GM12878 (cell line): ENCODE measurements at regions not wholly inside any gene's neighbourhood (a gene's known extent, or its start where the extent isn't known, plus 50 kb on each side); places are given as distances from the start of the nearest gene placed in this dataset.

Experiments
- ATAC-seq: fragments of 200-7000 bp; cut with Tn5 transposase; 3 replicates; pipeline ENCODE4 v1.9.1; 2020; ENCODE audit warnings: mild to moderate bottlenecking, moderate library complexity
- BruUV-seq: library from RNA; stranded (reverse); fragments of 400-500 nt; replicated peaks from 2 replicates; lab custom pipeline; 2021; lab: Mats Ljungman, UMichigan
- CTCF ChIA-PET: fragments of 300-600 bp; sonication (Branson Sonifier 250); formaldehyde crosslinking; extraction: SDS; loops from one replicate; lab custom pipeline; 2021; ENCODE audit warnings: inconsistent platforms; lab: Yijun Ruan, JAX
- POLR2A ChIA-PET: fragments of 350-600 bp; formaldehyde crosslinking; extraction: SDS; loops from one replicate; lab custom pipeline; 2021; ENCODE audit warnings: inconsistent platforms; lab: Charles Lee
- RAD21 ChIA-PET: fragments of 300-600 bp; sonication (Branson Sonifier 250); formaldehyde crosslinking; loops from one replicate; lab custom pipeline; 2023; ENCODE audit warnings: antibody characterized with exemption; ENCODE audit not compliant: unreplicated experiment; lab: Charles Lee
- SMC1A ChIA-PET: fragments of 300-600 bp; sonication (Branson Sonifier 250); formaldehyde crosslinking; loops from one replicate; lab custom pipeline; 2023; ENCODE audit not compliant: unreplicated experiment, uncharacterized antibody; lab: Charles Lee
- DNase-seq: peaks from one replicate; pipeline ENCODE4 v3.0.0-alpha.2; 2011; ENCODE audit warnings: low read depth, low spot score
- FAIRE-seq: peaks from 3 replicates; lab custom pipeline; 2011; peaks lifted over from hg19 to GRCh38; lab: Jason Lieb, UNC
- H2AFZ ChIP-seq: 2 replicates; pipeline ENCODE4 v1.6.0; 2011; ENCODE audit warnings: low read depth, low read length, control low read depth; ENCODE audit not compliant: control insufficient read depth
- H3K27ac ChIP-seq: 2 replicates; pipeline ENCODE4 v1.5.1; 2011; ENCODE audit warnings: control low read depth; ENCODE audit not compliant: control insufficient read depth, insufficient read depth
- H3K27me3 ChIP-seq, 2 experiments: replicated peaks in 1 of 2; 2 replicates each; pipeline versions ENCODE4 v1.6.0 to v1.6.1; 2011; ENCODE audit warnings: low read length in 1 of 2; ENCODE audit not compliant: control insufficient read depth in 2 of 2, insufficient read depth in 2 of 2
- H3K36me3 ChIP-seq, 2 experiments: 2 replicates each; pipeline ENCODE4 v1.5.1; 2011; ENCODE audit warnings: low read length in 1 of 2; ENCODE audit not compliant: control insufficient read depth in 2 of 2, insufficient read depth in 2 of 2
- H3K4me1 ChIP-seq: 2 replicates; pipeline ENCODE4 v1.6.1; 2011; ENCODE audit warnings: mild to moderate bottlenecking, low read length, moderate library complexity, mixed read lengths; ENCODE audit not compliant: control insufficient read depth, insufficient read depth
- H3K4me2 ChIP-seq: 2 replicates; pipeline ENCODE4 v1.6.0; 2011; ENCODE audit warnings: control low read depth; ENCODE audit not compliant: control insufficient read depth, insufficient read depth
- H3K4me3 ChIP-seq: fragments of 200-600 bp; sonication (generic); 2 replicates; pipeline ENCODE4 v1.5.1; 2016
- H3K79me2 ChIP-seq: 2 replicates; pipeline ENCODE4 v1.6.0; 2011; ENCODE audit warnings: low read length; ENCODE audit not compliant: control insufficient read depth, insufficient read depth
- H3K9ac ChIP-seq: 2 replicates; pipeline ENCODE4 v1.8.0; 2011; ENCODE audit warnings: low read length, control low read depth, mixed read lengths; ENCODE audit not compliant: control insufficient read depth, insufficient read depth
- H3K9me3 ChIP-seq: replicated peaks from 3 replicates; pipeline ENCODE4 v1.5.1; 2011; ENCODE audit warnings: mild to moderate bottlenecking, low read length; ENCODE audit not compliant: control insufficient read depth, insufficient read depth
- H4K20me1 ChIP-seq: 2 replicates; pipeline ENCODE4 v1.6.0; 2011; ENCODE audit not compliant: control insufficient read depth, insufficient read depth
- BMI1 ChIP-seq: fragments of 450-650 bp; IDR thresholded peaks from 2 replicates; pipeline ENCODE4 v1.6.1; 2016; ENCODE audit warnings: mild to moderate bottlenecking, moderate library complexity, borderline replicate concordance
- HCFC1 ChIP-seq: fragments of 150-350 bp; IDR thresholded peaks from 2 replicates; pipeline ENCODE4 v1.6.1; 2014; ENCODE audit warnings: low read length
- HDGF ChIP-seq: fragments of 450-650 bp; IDR thresholded peaks from 2 replicates; pipeline ENCODE4 v1.6.1; 2016; ENCODE audit warnings: antibody characterized with exemption
- IKZF2 ChIP-seq, 2 experiments: fragments of 450-650 bp; IDR thresholded peaks; 2 replicates each; pipeline ENCODE4 v1.6.1; 2017; ENCODE audit warnings: mild to moderate bottlenecking in 2 of 2, moderate library complexity in 2 of 2
- MLLT1 ChIP-seq: fragments of 450-650 bp; IDR thresholded peaks from 2 replicates; pipeline ENCODE4 v1.6.1; 2016; ENCODE audit warnings: mild to moderate bottlenecking
- RBBP5 ChIP-seq: fragments of 200-600 bp; sonication (generic); conservative IDR thresholded peaks from 2 replicates; pipeline ENCODE4 v1.6.1; 2016
- SMAD1 ChIP-seq: fragments of 450-650 bp; IDR thresholded peaks from 2 replicates; pipeline ENCODE4 v1.6.1; 2018; ENCODE audit warnings: mild to moderate bottlenecking, low read depth; ENCODE audit not compliant: partially characterized antibody
- TCF3 ChIP-seq: IDR thresholded peaks from 2 replicates; pipeline ENCODE4 v1.6.1; 2012; ENCODE audit warnings: low read depth, mild to moderate bottlenecking, low read length, borderline replicate concordance; ENCODE audit not compliant: insufficient read depth
- ZBED1 ChIP-seq: IDR thresholded peaks from 2 replicates; pipeline ENCODE4 v1.6.1; 2016; ENCODE audit warnings: borderline replicate concordance
- ZNF207 ChIP-seq: fragments of 450-650 bp; IDR thresholded peaks from 2 replicates; pipeline ENCODE4 v1.6.1; 2014; ENCODE audit warnings: antibody characterized with exemption, mild to moderate bottlenecking, borderline replicate concordance
- ZNF217 ChIP-seq: fragments of 450-650 bp; IDR thresholded peaks from 2 replicates; pipeline ENCODE4 v1.6.1; 2017; ENCODE audit warnings: antibody characterized with exemption, mild to moderate bottlenecking
- WGBS: methylation state at CpG from one replicate; pipeline ENCODE4 v1.1.6; 2016; ENCODE audit warnings: low lambda C conversion rate; ENCODE audit not compliant: insufficient replicate concordance, insufficient coverage; ENCODE audit errors: missing lambda C conversion rate; 5-methylcytosine and 5-hydroxymethylcytosine counted together
- in situ Hi-C: fragments of 300-500 bp; cut with MboI; formaldehyde crosslinking; loops from 9 replicates; pipeline ENCODE4 v1.14.3; 2018; ENCODE audit warnings: mixed read lengths
- intact Hi-C: fragments of 100-400 bp; cut with micrococcal nuclease; formaldehyde crosslinking; loops from one replicate; pipeline ENCODE4 v1.14.2; 2022; ENCODE audit not compliant: unreplicated experiment
- TF ChIP-seq, protein P1 (sequence below): fragments of 450-650 bp; IDR thresholded peaks from 2 replicates; pipeline ENCODE4 v1.6.1; 2017; ENCODE audit warnings: borderline replicate concordance

GRCh38 chr4:177175473-177175872 is 134.2 kb upstream of the NEIL3 start:
- ChIA-PET SMC1A (no interaction called here), CTCF (no interaction called here), RAD21 (no interaction called here)
- Histone ChIP-seq H3K79me2 (no peaks in the 10 kb centered on the region), H3K9ac (no peak overlapping the region), H3K4me2 (no peak overlapping the region), H3K4me3 (no peak overlapping the region), H3K27me3 (no peaks in the 10 kb centered on the region), H4K20me1 (no peaks in the 10 kb centered on the region), H3K4me1 (no peaks in the 10 kb centered on the region)
- ATAC-seq: no peak
- no peak for DNase-seq
- BruUV-seq: no TSS peak
- TF ChIP-seq HCFC1 (no peak), TCF3 (no peak), ZNF207 (no peak), HDGF (no peak), ZNF217 (no peak), MLLT1 (no peak), ZBED1 (no peak), SMAD1 (no peak), IKZF2 (IDR thresholded peaks at IDR 0.05) (no peak), BMI1 (no peak), RBBP5 (no peak)
- TF ChIP-seq, protein P1, sequence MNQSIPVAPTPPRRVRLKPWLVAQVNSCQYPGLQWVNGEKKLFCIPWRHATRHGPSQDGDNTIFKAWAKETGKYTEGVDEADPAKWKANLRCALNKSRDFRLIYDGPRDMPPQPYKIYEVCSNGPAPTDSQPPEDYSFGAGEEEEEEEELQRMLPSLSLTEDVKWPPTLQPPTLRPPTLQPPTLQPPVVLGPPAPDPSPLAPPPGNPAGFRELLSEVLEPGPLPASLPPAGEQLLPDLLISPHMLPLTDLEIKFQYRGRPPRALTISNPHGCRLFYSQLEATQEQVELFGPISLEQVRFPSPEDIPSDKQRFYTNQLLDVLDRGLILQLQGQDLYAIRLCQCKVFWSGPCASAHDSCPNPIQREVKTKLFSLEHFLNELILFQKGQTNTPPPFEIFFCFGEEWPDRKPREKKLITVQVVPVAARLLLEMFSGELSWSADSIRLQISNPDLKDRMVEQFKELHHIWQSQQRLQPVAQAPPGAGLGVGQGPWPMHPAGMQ: no peak
- TF ChIP-seq, all 136 proteins: peak for 0
- POLR2A ChIA-PET: no interaction called here
- 10% methylated on average over 3 of the region's 3 CpGs for WGBS
- Histone ChIP-seq H2AFZ (no peak overlapping the region), H3K27ac (no peak overlapping the region), H3K9me3 (no peaks in the 10 kb centered on the region), H3K36me3 (no peaks in the 10 kb centered on the region)
- no peak for FAIRE-seq
- in situ Hi-C loops (no loop called here), intact Hi-C loops (no loop called here)
